ENCODE measurements at regions not wholly inside any gene's neighbourhood (a gene's known extent, or its start where the extent isn't known, plus 50 kb on each side); places are given as distances from the start of the nearest gene placed in this dataset.
A peak's percentile ranks its signal among the peaks of the same experiment; 100 is the strongest.

- no peak for DNase-seq (ENCODE audit: low read depth, low spot score)
- no peak overlapping the region for H3K4me3 ChIP-seq (ENCODE audit: low read depth, low read length)
- TF ChIP-seq, protein P1, sequence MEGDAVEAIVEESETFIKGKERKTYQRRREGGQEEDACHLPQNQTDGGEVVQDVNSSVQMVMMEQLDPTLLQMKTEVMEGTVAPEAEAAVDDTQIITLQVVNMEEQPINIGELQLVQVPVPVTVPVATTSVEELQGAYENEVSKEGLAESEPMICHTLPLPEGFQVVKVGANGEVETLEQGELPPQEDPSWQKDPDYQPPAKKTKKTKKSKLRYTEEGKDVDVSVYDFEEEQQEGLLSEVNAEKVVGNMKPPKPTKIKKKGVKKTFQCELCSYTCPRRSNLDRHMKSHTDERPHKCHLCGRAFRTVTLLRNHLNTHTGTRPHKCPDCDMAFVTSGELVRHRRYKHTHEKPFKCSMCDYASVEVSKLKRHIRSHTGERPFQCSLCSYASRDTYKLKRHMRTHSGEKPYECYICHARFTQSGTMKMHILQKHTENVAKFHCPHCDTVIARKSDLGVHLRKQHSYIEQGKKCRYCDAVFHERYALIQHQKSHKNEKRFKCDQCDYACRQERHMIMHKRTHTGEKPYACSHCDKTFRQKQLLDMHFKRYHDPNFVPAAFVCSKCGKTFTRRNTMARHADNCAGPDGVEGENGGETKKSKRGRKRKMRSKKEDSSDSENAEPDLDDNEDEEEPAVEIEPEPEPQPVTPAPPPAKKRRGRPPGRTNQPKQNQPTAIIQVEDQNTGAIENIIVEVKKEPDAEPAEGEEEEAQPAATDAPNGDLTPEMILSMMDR (IDR thresholded peaks at IDR 0.05; ENCODE audit: insufficient read depth, low read length, missing control alignments): no peak
- POLR2A ChIA-PET: no interaction called here
- CTCF ChIA-PET: interaction anchor here (0.9 to 2.0 kb wide), 8 partner anchors 8 to 140 kb away, joined by 3 to 6 read pairs (median 3); no protein-coding TSS in a partner anchor
These were observed 93.1 kb upstream of the TBCA start for GRCh38 chr5:77869116-77869798.

DNA sequence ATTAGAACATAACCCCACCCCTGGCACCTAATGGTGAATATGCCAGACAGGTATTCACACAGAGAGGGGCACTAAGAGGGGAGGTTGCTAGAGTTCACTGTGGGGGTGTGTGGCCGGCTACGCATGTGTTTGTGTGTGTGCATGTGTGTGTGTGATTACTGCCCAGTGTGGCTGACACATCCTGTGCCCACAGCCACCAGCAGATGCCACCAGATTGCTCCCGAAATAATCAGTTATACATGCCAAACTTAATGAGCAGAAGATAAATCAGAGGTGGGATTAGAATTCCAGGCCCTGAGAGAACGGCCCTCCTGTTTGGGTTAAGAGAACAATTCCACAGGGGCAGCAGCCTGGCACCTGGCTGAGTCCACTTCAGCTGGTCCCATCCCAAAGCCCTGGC is 91.8 kb upstream of the TBCA start:
- POLR2A ChIA-PET: no interaction called here
- DNase-seq (ENCODE audit: low read depth, low spot score): no peak
- TF ChIP-seq, protein P1 (IDR thresholded peaks at IDR 0.05; ENCODE audit: insufficient read depth, low read length, missing control alignments): no peak
- CTCF ChIA-PET: interaction anchor here (0.6 to 2.0 kb wide), 7 partner anchors 8 to 239 kb away, joined by 3 to 6 read pairs (median 3); no protein-coding TSS in a partner anchor
- H3K4me3 ChIP-seq (ENCODE audit: low read depth, low read length): no peak overlapping the region

GRCh38 chr5:77867194-77867691 is 91.1 kb upstream of the TBCA start:
- no peak for DNase-seq (ENCODE audit: low read depth, low spot score)
- ChIA-PET POLR2A (no interaction called here), CTCF (interaction anchor here (0.6 to 1.4 kb wide), 4 partner anchors 8 to 239 kb away, joined by 3 to 6 read pairs (median 3); no protein-coding TSS in a partner anchor)
- no peak overlapping the region for H3K4me3 ChIP-seq (ENCODE audit: low read depth, low read length)
- TF ChIP-seq, protein P1 (IDR thresholded peaks at IDR 0.05; ENCODE audit: insufficient read depth, low read length, missing control alignments): peak; percentile 7

DNA sequence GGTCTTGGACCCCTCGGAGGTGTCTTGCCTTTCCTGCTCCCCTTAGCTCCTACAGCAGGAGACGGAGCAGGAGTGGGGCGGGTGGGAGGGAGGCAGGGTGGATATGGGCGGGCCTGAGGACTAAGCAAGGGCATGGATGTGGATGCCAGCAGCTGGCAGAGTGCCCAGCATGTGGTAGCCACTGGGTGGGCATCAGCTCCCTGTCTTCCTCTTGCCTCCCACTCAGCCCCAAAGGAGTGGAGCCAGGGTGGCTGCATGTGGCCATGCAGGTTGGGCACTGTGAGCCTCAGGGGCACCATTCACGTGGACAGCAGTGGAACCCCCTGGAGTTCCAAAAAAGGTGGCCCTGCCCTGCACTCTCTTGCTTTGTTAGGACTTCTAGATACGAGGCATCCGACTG is 90.1 kb upstream of the TBCA start:
- DNase-seq (ENCODE audit: low read depth, low spot score): no peak
- TF ChIP-seq, protein P1 (IDR thresholded peaks at IDR 0.05; ENCODE audit: insufficient read depth, low read length, missing control alignments): no peak
- ChIA-PET CTCF (no interaction called here), POLR2A (no interaction called here)
- H3K4me3 ChIP-seq (ENCODE audit: low read depth, low read length): no peak overlapping the region

DNA sequence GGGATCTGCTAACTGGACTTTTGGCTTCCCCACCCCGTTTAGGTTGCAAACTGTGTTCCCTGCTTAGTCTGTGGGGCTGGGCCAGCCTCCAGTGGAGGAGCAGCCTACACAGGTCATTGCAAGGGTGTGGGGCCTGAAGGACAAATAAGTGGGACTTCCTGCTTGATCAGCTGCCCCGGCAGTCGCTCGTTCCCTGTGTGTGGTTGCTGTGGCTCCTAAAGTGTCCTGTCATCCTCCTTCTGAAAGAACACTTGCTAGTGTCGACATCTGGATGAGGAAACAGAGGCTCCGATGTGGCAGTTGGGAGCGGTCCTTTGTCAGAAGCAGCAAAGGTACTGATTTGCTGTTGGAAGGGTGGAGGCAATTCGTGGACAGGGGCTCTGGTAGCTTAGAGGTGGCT is 88.9 kb upstream of the TBCA start:
- POLR2A ChIA-PET: no interaction called here
- no peak for DNase-seq (ENCODE audit: low read depth, low spot score)
- CTCF ChIA-PET: interaction anchor here (0.7 to 1.6 kb wide), 2 partner anchors 12 to 304 kb away, joined by 3 read pairs; no protein-coding TSS in a partner anchor
- H3K4me3 ChIP-seq (ENCODE audit: low read depth, low read length): no peak overlapping the region
- TF ChIP-seq, protein P1 (IDR thresholded peaks at IDR 0.05; ENCODE audit: insufficient read depth, low read length, missing control alignments): no peak

- TF ChIP-seq, protein P1 (IDR thresholded peaks at IDR 0.05; ENCODE audit: insufficient read depth, low read length, missing control alignments): no peak
- DNase-seq (ENCODE audit: low read depth, low spot score): no peak
- H3K4me3 ChIP-seq (ENCODE audit: low read depth, low read length): no peak overlapping the region
- CTCF ChIA-PET: interaction anchor here (0.9 to 3.2 kb wide), 4 partner anchors 9 to 146 kb away, joined by 3 to 15 read pairs (median 4); no protein-coding TSS in a partner anchor
- POLR2A ChIA-PET: interaction anchor here (0.8 kb wide), 1 partner anchor 10 kb away, joined by 3 read pairs; no protein-coding TSS in a partner anchor
These were observed 87.0 kb upstream of the TBCA start for GRCh38 chr5:77863181-77863580.

Data from AG04449 (cell line).